ENCODE measurements at regions not wholly inside any gene's neighbourhood (a gene's known extent, or its start where the extent isn't known, plus 50 kb on each side); places are given as distances from the start of the nearest gene placed in this dataset.

DNA sequence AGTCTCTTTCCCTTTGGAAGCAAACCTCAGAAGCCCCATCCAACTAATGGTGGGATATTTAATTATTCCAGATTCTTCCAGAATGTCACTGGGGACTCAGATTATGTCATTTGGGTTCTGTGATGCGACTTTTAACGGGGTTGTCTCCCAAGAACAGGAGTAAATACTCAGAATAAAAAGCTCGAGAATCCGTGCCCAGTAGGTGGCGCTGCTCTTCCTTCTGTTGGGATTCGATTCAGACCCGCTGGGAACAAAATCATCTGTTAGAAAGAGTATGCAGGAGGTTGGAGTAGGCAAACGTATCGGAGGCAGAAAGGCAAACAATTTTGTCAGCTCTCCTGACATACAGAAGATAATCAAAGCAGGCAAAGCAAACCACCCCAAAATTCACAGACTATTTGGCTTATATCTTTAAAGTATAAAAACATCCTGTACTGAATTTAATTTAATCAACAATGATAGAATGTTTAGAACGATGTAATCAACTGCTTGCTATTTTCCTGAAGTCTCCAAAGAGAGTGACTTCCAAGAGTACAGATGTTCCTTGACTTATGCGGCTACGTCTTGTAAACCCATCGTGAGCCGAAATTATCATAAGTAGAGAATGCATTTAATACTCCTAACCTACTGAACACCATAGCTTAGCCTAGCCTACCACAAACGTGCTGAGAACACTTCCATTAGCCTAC, 169.8 kb upstream of the RAI14 start:
- no peak overlapping the region for H3K4me3 ChIP-seq (ENCODE audit: low read length)
- TF ChIP-seq ZNF274 (IDR thresholded peaks at IDR 0.05; ENCODE audit: low read depth, low read length): no peak

- no peak for TF ChIP-seq ZNF274 (IDR thresholded peaks at IDR 0.05; ENCODE audit: low read depth, low read length)
- no peak overlapping the region for H3K4me3 ChIP-seq (ENCODE audit: low read length)
These were observed 169.3 kb upstream of the RAI14 start for GRCh38 chr5:34486849-34487158.

- no peak overlapping the region for H3K4me3 ChIP-seq (ENCODE audit: low read length)
- no peak for TF ChIP-seq ZNF274 (IDR thresholded peaks at IDR 0.05; ENCODE audit: low read depth, low read length)
These were observed 168.8 kb upstream of the RAI14 start for GRCh38 chr5:34487159-34487879.

- no peak for TF ChIP-seq ZNF274 (IDR thresholded peaks at IDR 0.05; ENCODE audit: low read depth, low read length)
- H3K4me3 ChIP-seq (ENCODE audit: low read length): no peak overlapping the region
These were observed 168.2 kb upstream of the RAI14 start for GRCh38 chr5:34487956-34488355.

GRCh38 chr5:34488984-34489383, 167.1 kb upstream of the RAI14 start:
- H3K4me3 ChIP-seq (ENCODE audit: low read length): no peak overlapping the region
- TF ChIP-seq ZNF274 (IDR thresholded peaks at IDR 0.05; ENCODE audit: low read depth, low read length): no peak

- H3K4me3 ChIP-seq (ENCODE audit: low read length): no peak overlapping the region
- no peak for TF ChIP-seq ZNF274 (IDR thresholded peaks at IDR 0.05; ENCODE audit: low read depth, low read length)
These were observed 165.4 kb upstream of the RAI14 start for GRCh38 chr5:34490506-34491250.

GRCh38 chr5:34491251-34491620, 164.9 kb upstream of the RAI14 start:
- H3K4me3 ChIP-seq (ENCODE audit: low read length): no peak overlapping the region
- no peak for TF ChIP-seq ZNF274 (IDR thresholded peaks at IDR 0.05; ENCODE audit: low read depth, low read length)

DNA sequence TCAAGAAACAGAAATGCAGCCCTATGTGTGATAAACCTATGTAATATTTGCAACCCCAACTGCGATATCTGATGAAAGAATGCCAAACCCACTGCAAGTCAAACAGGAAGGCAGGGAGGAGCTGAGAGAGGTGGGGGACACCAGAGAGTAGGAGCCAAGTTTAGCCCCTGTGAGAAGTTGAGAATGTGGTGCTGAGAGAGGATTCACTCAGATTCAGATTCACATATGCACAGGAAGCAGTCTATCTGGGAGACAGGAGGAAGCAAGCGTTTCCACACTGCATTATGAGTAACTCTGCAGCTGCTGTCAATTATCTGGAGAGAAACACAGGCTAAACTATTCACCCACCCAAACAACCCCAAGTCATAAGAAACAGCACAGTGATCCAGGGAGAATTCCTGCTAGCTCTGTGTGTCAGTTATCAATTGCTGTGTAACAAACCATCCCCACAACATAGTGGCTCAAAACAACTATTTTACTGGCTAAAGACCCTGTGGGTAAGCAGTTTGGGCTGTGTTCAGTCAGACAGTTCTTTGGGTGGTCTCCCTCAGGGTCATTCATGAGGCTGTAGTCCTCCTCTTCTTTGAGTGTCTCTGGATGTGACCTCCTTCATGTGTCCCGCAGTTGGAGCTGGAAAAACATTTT, 161.9 kb upstream of the RAI14 start:
- H3K4me3 ChIP-seq (ENCODE audit: low read length): no peak overlapping the region
- TF ChIP-seq ZNF274 (IDR thresholded peaks at IDR 0.05; ENCODE audit: low read depth, low read length): no peak

DNA sequence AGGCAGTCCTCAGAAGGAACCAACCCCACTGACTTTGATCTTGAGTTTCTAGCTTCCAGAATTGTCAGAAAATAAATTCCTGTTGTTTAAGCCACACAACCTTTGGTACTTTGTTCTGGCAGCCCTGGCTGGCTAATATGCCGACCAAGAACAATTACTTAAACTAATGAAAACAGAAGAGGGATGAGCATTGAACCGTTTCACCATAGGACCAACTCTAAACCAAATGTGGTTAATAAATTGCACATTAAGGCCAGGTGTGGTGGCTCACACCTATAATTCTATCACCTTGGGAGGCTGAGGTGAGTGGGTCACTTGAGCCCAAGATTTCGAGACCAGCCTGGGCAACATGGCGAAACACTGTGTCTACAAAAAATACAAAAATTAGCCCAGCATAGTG, 160.9 kb upstream of the RAI14 start:
- no peak overlapping the region for H3K4me3 ChIP-seq (ENCODE audit: low read length)
- TF ChIP-seq ZNF274 (IDR thresholded peaks at IDR 0.05; ENCODE audit: low read depth, low read length): no peak

- H3K4me3 ChIP-seq (ENCODE audit: low read length): no peak overlapping the region
- TF ChIP-seq ZNF274 (IDR thresholded peaks at IDR 0.05; ENCODE audit: low read depth, low read length): no peak
These were observed 159.9 kb upstream of the RAI14 start for GRCh38 chr5:34496260-34496691.

GRCh38 chr5:34496701-34497469, 159.2 kb upstream of the RAI14 start:
- TF ChIP-seq ZNF274 (IDR thresholded peaks at IDR 0.05; ENCODE audit: low read depth, low read length): no peak

GRCh38 chr5:34497470-34497808, 158.7 kb upstream of the RAI14 start:
- TF ChIP-seq ZNF274 (IDR thresholded peaks at IDR 0.05; ENCODE audit: low read depth, low read length): no peak
- no peak overlapping the region for H3K4me3 ChIP-seq (ENCODE audit: low read length)

More at GRCh38 chr5:34496701-34497469, 159.2 kb upstream of the RAI14 start:
- H3K4me3 ChIP-seq (ENCODE audit: low read length): no peak overlapping the region

DNA sequence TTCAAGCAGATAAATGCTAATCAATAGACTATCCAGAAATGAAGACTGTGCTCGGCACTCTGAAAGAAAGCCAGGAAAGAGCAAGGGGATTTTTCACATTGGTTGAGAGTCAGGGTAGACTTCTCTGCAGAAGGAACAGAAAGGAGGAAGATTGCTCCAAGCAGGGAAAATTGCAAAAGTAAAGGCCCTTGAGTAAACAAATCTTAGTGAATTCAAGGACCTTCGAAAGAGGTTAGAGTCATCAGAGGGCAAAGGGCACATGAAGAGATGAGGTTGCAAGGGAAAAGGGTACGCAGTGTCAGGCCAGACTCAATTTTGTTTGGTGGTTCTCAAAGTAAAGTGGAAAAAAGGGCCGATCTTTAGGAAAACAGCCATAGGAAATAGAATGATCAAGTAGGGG, 157.6 kb upstream of the RAI14 start:
- TF ChIP-seq ZNF274 (IDR thresholded peaks at IDR 0.05; ENCODE audit: low read depth, low read length): no peak

More for the DNA sequence above, 157.6 kb upstream of the RAI14 start:
- H3K4me3 ChIP-seq (ENCODE audit: low read length): no peak overlapping the region
